ENCODE measurements at regions not wholly inside any gene's neighbourhood (a gene's known extent, or its start where the extent isn't known, plus 50 kb on each side); places are given as distances from the start of the nearest gene placed in this dataset.

- no peak for TF ChIP-seq CTCF (IDR thresholded peaks at IDR 0.05)
- TF ChIP-seq POLR2A (IDR thresholded peaks at IDR 0.05): no peak
Measured at GRCh38 chr1:188169971-188170370, 1341.2 kb downstream of the PLA2G4A start.
